ENCODE measurements at regions not wholly inside any gene's neighbourhood (a gene's known extent, or its start where the extent isn't known, plus 50 kb on each side); places are given as distances from the start of the nearest gene placed in this dataset.

- TF ChIP-seq EP300 (conservative IDR thresholded peaks at IDR 0.05; ENCODE audit: poor library complexity, severe bottlenecking) (no peak), REST (IDR thresholded peaks at IDR 0.05; ENCODE audit: borderline replicate concordance) (no peak), CTCF (IDR thresholded peaks at IDR 0.05; ENCODE audit: poor library complexity, severe bottlenecking) (no peak), RAD21 (conservative IDR thresholded peaks at IDR 0.05) (no peak), MXI1 (conservative IDR thresholded peaks at IDR 0.05; ENCODE audit: poor library complexity, severe bottlenecking) (no peak), EZH2 (IDR thresholded peaks at IDR 0.05; ENCODE audit: borderline replicate concordance, insufficient read depth, low read length, poor library complexity, severe bottlenecking) (no peak), POLR2AphosphoS5 (IDR thresholded peaks at IDR 0.05) (no peak), TAF1 (IDR thresholded peaks at IDR 0.05; ENCODE audit: low read depth) (no peak), SMC3 (conservative IDR thresholded peaks at IDR 0.05; ENCODE audit: poor library complexity) (no peak)
- Histone ChIP-seq H3K4me3 (ENCODE audit: low read length) (no peak overlapping the region), H3K9me3 (ENCODE audit: low read length) (no peaks in the 10 kb centered on the region), H3K36me3 (ENCODE audit: insufficient read depth, low read length) (no peaks in the 10 kb centered on the region), H3K9ac (ENCODE audit: low read length) (no peak overlapping the region), H4K20me1 (ENCODE audit: insufficient read depth) (no peaks in the 10 kb centered on the region), H2AFZ (ENCODE audit: low read depth, low read length) (no peak overlapping the region), H3K27me3 (ENCODE audit: insufficient read depth, low read depth, low read length) (no peaks in the 10 kb centered on the region), H3K4me2 (ENCODE audit: low read length) (no peak overlapping the region), H3K9me2 (ENCODE audit: insufficient read depth, low read length) (no peaks in the 10 kb centered on the region), H3K27ac (ENCODE audit: low read length) (no peak overlapping the region), H3F3A (ENCODE audit: insufficient read depth, low read length, poor library complexity, severe bottlenecking) (no peaks in the 10 kb centered on the region), H3K79me2 (replicated peaks; ENCODE audit: insufficient read depth, low read length) (no peaks in the 10 kb centered on the region)
Observed at GRCh38 chr1:201602413-201603265, 63.7 kb downstream of the NAV1 start.

GRCh38 chr1:201603613-201604232, 64.8 kb downstream of the NAV1 start:
- H3K36me3 ChIP-seq (ENCODE audit: insufficient read depth, low read length), result no peaks in the 10 kb centered on the region
- H4K20me1 ChIP-seq (ENCODE audit: insufficient read depth), result no peaks in the 10 kb centered on the region
- no peaks in the 10 kb centered on the region for H3K79me2 ChIP-seq (replicated peaks; ENCODE audit: insufficient read depth, low read length)
- H3F3A ChIP-seq (ENCODE audit: insufficient read depth, low read length, poor library complexity, severe bottlenecking), result no peaks in the 10 kb centered on the region
- no peaks in the 10 kb centered on the region for H3K27me3 ChIP-seq (ENCODE audit: insufficient read depth, low read depth, low read length)
- H3K4me2 ChIP-seq (ENCODE audit: low read length), result no peak overlapping the region
- no peak overlapping the region for H3K9ac ChIP-seq (ENCODE audit: low read length)
- H3K4me3 ChIP-seq (ENCODE audit: low read length), result no peak overlapping the region
- peak overlapping the region; percentile 92 for H3K27ac ChIP-seq (ENCODE audit: low read length)
- TF ChIP-seq TAF1 (IDR thresholded peaks at IDR 0.05; ENCODE audit: low read depth) (no peak), EP300 (conservative IDR thresholded peaks at IDR 0.05; ENCODE audit: poor library complexity, severe bottlenecking) (no peak), CTCF (IDR thresholded peaks at IDR 0.05; ENCODE audit: poor library complexity, severe bottlenecking) (no peak), EZH2 (IDR thresholded peaks at IDR 0.05; ENCODE audit: borderline replicate concordance, insufficient read depth, low read length, poor library complexity, severe bottlenecking) (no peak), POLR2AphosphoS5 (IDR thresholded peaks at IDR 0.05) (no peak), SMC3 (conservative IDR thresholded peaks at IDR 0.05; ENCODE audit: poor library complexity) (no peak), REST (IDR thresholded peaks at IDR 0.05; ENCODE audit: borderline replicate concordance) (no peak), MXI1 (conservative IDR thresholded peaks at IDR 0.05; ENCODE audit: poor library complexity, severe bottlenecking) (no peak), RAD21 (conservative IDR thresholded peaks at IDR 0.05) (no peak)
- no peaks in the 10 kb centered on the region for H3K9me2 ChIP-seq (ENCODE audit: insufficient read depth, low read length)
- no peak overlapping the region for H2AFZ ChIP-seq (ENCODE audit: low read depth, low read length)
- H3K9me3 ChIP-seq (ENCODE audit: low read length), result no peaks in the 10 kb centered on the region
